ENCODE measurements at regions not wholly inside any gene's neighbourhood (a gene's known extent, or its start where the extent isn't known, plus 50 kb on each side); places are given as distances from the start of the nearest gene placed in this dataset.

DNA sequence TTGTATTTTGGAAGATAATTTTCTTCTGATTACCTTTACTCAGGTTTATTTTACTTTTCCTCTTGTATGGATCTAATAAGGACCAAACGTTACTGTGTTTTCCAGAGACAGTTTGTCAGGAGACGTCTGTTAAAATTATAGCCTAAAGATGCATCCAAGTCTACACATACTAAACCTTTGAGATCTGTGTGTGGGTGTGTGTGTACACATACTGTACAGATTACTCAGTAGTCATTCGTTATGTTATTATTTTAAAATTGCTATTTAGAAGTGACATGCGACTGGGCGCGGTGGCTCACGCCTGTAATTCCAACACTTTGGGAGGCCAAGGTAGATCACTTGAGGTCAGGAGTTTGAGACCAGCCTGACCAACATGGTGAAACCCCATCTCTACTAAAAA lies 51.6 kb upstream of the CNTLN start:
- TF ChIP-seq, protein P1, sequence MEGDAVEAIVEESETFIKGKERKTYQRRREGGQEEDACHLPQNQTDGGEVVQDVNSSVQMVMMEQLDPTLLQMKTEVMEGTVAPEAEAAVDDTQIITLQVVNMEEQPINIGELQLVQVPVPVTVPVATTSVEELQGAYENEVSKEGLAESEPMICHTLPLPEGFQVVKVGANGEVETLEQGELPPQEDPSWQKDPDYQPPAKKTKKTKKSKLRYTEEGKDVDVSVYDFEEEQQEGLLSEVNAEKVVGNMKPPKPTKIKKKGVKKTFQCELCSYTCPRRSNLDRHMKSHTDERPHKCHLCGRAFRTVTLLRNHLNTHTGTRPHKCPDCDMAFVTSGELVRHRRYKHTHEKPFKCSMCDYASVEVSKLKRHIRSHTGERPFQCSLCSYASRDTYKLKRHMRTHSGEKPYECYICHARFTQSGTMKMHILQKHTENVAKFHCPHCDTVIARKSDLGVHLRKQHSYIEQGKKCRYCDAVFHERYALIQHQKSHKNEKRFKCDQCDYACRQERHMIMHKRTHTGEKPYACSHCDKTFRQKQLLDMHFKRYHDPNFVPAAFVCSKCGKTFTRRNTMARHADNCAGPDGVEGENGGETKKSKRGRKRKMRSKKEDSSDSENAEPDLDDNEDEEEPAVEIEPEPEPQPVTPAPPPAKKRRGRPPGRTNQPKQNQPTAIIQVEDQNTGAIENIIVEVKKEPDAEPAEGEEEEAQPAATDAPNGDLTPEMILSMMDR (optimal IDR thresholded peaks at IDR 0.05 in 1 of 3, IDR thresholded peaks at IDR 0.05 in 1 of 3, conservative IDR thresholded peaks at IDR 0.05 in 1 of 3; ENCODE audit: extremely low read depth in 1 of 3, insufficient read depth in 2 of 3, low read length in 3 of 3) = no peak
- no peak for TF ChIP-seq EZH2 (IDR thresholded peaks at IDR 0.05; ENCODE audit: low read length)

Data from keratinocyte (primary cell).